Stimulated activated CD8-positive, alpha-beta memory T cell treated with anti-CD3 and anti-CD28 coated beads, Interleukin-4, amount 100 ng/mL, for 24 hours (primary cell): ENCODE measurements at regions not wholly inside any gene's neighbourhood (a gene's known extent, or its start where the extent isn't known, plus 50 kb on each side); places are given as distances from the start of the nearest gene placed in this dataset.

Experiments used
- DNase-seq: peaks from one replicate; pipeline ENCODE4 v3.0.0-alpha.2; 2020; ENCODE audit warnings: low read depth

- peak; percentile 5 for DNase-seq
Observed at GRCh38 chr3:43894176-43895049, 203.7 kb downstream of the ABHD5 start.

- DNase-seq: no peak
Observed at GRCh38 chr3:43895573-43895972, 204.8 kb downstream of the ABHD5 start.

GRCh38 chr3:43902415-43902814 is 211.7 kb downstream of the ABHD5 start:
- DNase-seq: no peak

- DNase-seq: no peak
Observed at GRCh38 chr3:43905157-43905556, 214.4 kb downstream of the ABHD5 start.

GRCh38 chr3:43906849-43907507 is 216.2 kb downstream of the ABHD5 start:
- no peak for DNase-seq

GRCh38 chr3:43907508-43907858 is 216.7 kb downstream of the ABHD5 start:
- no peak for DNase-seq

GRCh38 chr3:43908456-43908855 is 217.7 kb downstream of the ABHD5 start:
- no peak for DNase-seq

- no peak for DNase-seq
Observed at GRCh38 chr3:43909149-43909548, 218.4 kb downstream of the ABHD5 start.

- DNase-seq: no peak
Observed at GRCh38 chr3:43910750-43911149, 220.0 kb downstream of the ABHD5 start.

GRCh38 chr3:43913036-43913948 is 222.6 kb downstream of the ABHD5 start:
- DNase-seq: no peak

GRCh38 chr3:43914269-43914668 is 223.5 kb downstream of the ABHD5 start:
- no peak for DNase-seq

GRCh38 chr3:43915546-43915945 is 224.8 kb downstream of the ABHD5 start:
- no peak for DNase-seq

GRCh38 chr3:43917361-43917760 is 226.6 kb downstream of the ABHD5 start:
- DNase-seq: no peak

GRCh38 chr3:43919029-43919428 is 228.3 kb downstream of the ABHD5 start:
- no peak for DNase-seq

GRCh38 chr3:43921056-43921648 is 230.4 kb downstream of the ABHD5 start:
- no peak for DNase-seq

GRCh38 chr3:43922374-43922773 is 231.6 kb downstream of the ABHD5 start:
- DNase-seq: no peak

- no peak for DNase-seq
Observed at GRCh38 chr3:43923104-43923882, 232.6 kb downstream of the ABHD5 start.

GRCh38 chr3:43926055-43926454 is 235.3 kb downstream of the ABHD5 start:
- no peak for DNase-seq

GRCh38 chr3:43932921-43933320 is 242.2 kb downstream of the ABHD5 start:
- no peak for DNase-seq

GRCh38 chr3:43948013-43948412 is 257.3 kb downstream of the ABHD5 start:
- no peak for DNase-seq

GRCh38 chr3:43949594-43949993 is 258.9 kb downstream of the ABHD5 start:
- DNase-seq: no peak
